Body of pancreas (tissue), 4 donors: ENCODE measurements at regions not wholly inside any gene's neighbourhood (a gene's known extent, or its start where the extent isn't known, plus 50 kb on each side); places are given as distances from the start of the nearest gene placed in this dataset.

ENCODE experiments used
- ATAC-seq: fragments of 150-250 bp; one replicate; pipeline ENCODE4 v1.9.1; 2016
- DNase-seq, 4 donors: peaks; one replicate each; pipeline ENCODE4 v3.0.0-alpha.2; 2019
- H3K27ac ChIP-seq, 4 donors: fragments of 200-600 bp; sonication (generic); 1 replicate in 3 of 4; 2 replicates in 1 of 4; pipeline versions ENCODE4 v1.5.1 to v1.6.1; 2016 to 2019; ENCODE audit warnings: mild to moderate bottlenecking in 1 of 4, mixed read lengths in 1 of 4, moderate library complexity in 1 of 4
- H3K27me3 ChIP-seq, 2 donors: fragments of 200-600 bp; sonication (generic); one replicate each; pipeline ENCODE4 v1.6.0; 2016; ENCODE audit warnings: mild to moderate bottlenecking in 1 of 2
- H3K36me3 ChIP-seq, 2 donors: fragments of 200-600 bp; sonication (generic); replicated peaks in 1 of 2; 2 replicates each; pipeline ENCODE4 v1.5.1; 2016; ENCODE audit warnings: low read depth in 2 of 2; ENCODE audit not compliant: insufficient read depth in 1 of 2
- H3K4me1 ChIP-seq: fragments of 200-600 bp; sonication (generic); one replicate; pipeline ENCODE4 v1.6.0; 2016
- H3K4me3 ChIP-seq, 2 donors: fragments of 200-600 bp; sonication (generic); 1 replicate in 1 of 2; 2 replicates in 1 of 2; pipeline ENCODE4 v1.5.1; 2016 to 2019
- H3K9me3 ChIP-seq, 3 donors: fragments of 200-600 bp; sonication (generic); 1 replicate in 2 of 3; 2 replicates in 1 of 3; pipeline ENCODE4 v1.5.1; 2016
- POLR2A ChIP-seq, 3 donors: fragments of 450-650 bp; IDR thresholded peaks; one replicate each; pipeline ENCODE4 v1.6.1; 2016; ENCODE audit warnings: antibody characterized with exemption in 3 of 3, mild to moderate bottlenecking in 2 of 3
- WGBS, 2 donors: methylation state at CpG; one replicate each; pipeline ENCODE4 v1.1.5; 2017; 5-methylcytosine and 5-hydroxymethylcytosine counted together
- intact Hi-C: fragments of 100-400 bp; cut with DNase I; formaldehyde crosslinking; loops from one replicate; pipeline ENCODE4 v1.15.1; 2023
- TF ChIP-seq, protein P1 (sequence below), 7 experiments: fragments of 450-650 bp in 4 of 7; fragments of 200-600 bp in 3 of 7; sonication (generic) in 3 of 7; IDR thresholded peaks; one replicate each; pipeline ENCODE4 v1.5.1; 2016 to 2019; ENCODE audit warnings: antibody characterized with exemption in 7 of 7

DNA sequence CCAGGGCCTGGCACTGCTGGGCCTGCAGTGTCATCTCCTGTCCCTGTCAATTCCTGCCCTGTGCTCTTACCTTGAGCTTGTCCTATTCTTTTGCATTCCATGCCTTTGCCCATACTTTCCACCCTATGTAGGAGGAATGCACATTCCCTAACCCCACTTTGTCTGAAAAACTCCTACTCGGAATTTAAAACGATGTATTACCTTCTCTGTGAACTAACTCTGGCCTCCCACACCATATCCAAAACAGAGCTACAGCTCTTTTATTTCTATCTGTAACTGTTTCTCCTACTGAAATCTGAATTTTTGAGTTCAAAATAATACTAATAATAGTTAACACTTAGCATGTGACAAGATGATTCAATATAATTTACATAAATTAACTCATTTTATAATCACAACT is 353.7 kb downstream of the FRK start:
- ATAC-seq, result no peak
- Histone ChIP-seq H3K36me3 (no peaks in the 10 kb centered on the region), H3K4me3 (no peak overlapping the region), H3K9me3 (no peaks in the 10 kb centered on the region), H3K27me3 (no peaks in the 10 kb centered on the region), H3K4me1 (no peaks in the 10 kb centered on the region), H3K27ac (no peak overlapping the region)
- no peak for TF ChIP-seq POLR2A (IDR thresholded peaks at IDR 0.05)
- TF ChIP-seq, protein P1, sequence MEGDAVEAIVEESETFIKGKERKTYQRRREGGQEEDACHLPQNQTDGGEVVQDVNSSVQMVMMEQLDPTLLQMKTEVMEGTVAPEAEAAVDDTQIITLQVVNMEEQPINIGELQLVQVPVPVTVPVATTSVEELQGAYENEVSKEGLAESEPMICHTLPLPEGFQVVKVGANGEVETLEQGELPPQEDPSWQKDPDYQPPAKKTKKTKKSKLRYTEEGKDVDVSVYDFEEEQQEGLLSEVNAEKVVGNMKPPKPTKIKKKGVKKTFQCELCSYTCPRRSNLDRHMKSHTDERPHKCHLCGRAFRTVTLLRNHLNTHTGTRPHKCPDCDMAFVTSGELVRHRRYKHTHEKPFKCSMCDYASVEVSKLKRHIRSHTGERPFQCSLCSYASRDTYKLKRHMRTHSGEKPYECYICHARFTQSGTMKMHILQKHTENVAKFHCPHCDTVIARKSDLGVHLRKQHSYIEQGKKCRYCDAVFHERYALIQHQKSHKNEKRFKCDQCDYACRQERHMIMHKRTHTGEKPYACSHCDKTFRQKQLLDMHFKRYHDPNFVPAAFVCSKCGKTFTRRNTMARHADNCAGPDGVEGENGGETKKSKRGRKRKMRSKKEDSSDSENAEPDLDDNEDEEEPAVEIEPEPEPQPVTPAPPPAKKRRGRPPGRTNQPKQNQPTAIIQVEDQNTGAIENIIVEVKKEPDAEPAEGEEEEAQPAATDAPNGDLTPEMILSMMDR (IDR thresholded peaks at IDR 0.05), result no peak
- intact Hi-C loops, result no loop called here
- no peak for DNase-seq
- WGBS, 2 donors, result 85 to 93% methylated on average over 2 of the region's 2 CpGs

DNA sequence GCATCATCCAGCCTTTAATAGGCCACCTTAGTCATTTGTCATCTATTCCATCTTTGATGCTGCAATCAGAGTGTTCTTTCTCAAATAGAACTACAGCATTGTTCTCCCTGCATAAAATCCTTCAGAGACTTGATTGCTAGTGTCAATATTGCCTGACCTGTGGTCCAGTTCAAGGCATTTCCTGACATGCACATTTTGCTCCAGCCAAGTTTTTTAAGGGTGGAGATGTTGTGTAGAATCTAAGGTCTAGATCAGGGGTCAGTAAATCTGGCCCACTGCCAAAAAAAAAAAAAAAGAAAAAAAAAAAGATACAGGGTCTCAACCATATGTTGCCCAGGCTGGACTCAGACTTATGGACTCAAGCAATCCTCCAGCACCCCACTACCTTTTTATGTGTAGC is 354.4 kb downstream of the FRK start:
- H3K4me1 ChIP-seq, result no peaks in the 10 kb centered on the region
- no peak overlapping the region for H3K4me3 ChIP-seq
- no peak for ATAC-seq
- no peak for DNase-seq
- intact Hi-C loops, result no loop called here
- H3K36me3 ChIP-seq, result no peaks in the 10 kb centered on the region
- no peaks in the 10 kb centered on the region for H3K9me3 ChIP-seq
- H3K27me3 ChIP-seq, result no peaks in the 10 kb centered on the region
- TF ChIP-seq, protein P1 (IDR thresholded peaks at IDR 0.05), result no peak
- no peak for TF ChIP-seq POLR2A (IDR thresholded peaks at IDR 0.05)
- no peak overlapping the region for H3K27ac ChIP-seq

DNA sequence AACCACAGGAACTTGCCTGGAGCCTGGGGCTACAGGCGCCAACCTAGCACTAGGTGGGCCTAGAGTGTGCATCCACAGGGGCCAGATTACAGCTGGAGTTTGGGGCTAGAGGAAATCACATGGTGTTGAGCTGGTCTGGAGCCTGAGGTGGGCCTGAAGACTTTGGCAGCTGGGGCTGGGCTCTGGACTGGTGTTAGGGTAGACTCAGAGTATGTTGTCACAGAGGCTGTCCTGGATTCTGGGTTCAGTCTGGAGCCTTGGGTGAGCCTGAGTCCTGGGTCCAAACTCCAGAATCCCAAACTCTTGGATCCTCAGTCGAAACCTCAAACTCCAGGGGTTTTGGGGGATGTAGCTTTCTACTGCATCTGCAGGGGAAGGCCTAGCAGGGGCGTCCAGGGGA is 356.7 kb downstream of the FRK start:
- WGBS, 2 donors, result 87 to 88% methylated on average over 3 of the region's 3 CpGs
- intact Hi-C loops, result no loop called here
- no peak overlapping the region for H3K27ac ChIP-seq
- H3K4me3 ChIP-seq, result no peak overlapping the region
- H3K36me3 ChIP-seq, result no peaks in the 10 kb centered on the region
- no peaks in the 10 kb centered on the region for H3K9me3 ChIP-seq
- H3K27me3 ChIP-seq, result no peaks in the 10 kb centered on the region
- TF ChIP-seq, protein P1 (IDR thresholded peaks at IDR 0.05), result no peak
- no peak for TF ChIP-seq POLR2A (IDR thresholded peaks at IDR 0.05)
- ATAC-seq (no peak), DNase-seq (no peak)
- no peaks in the 10 kb centered on the region for H3K4me1 ChIP-seq

DNA sequence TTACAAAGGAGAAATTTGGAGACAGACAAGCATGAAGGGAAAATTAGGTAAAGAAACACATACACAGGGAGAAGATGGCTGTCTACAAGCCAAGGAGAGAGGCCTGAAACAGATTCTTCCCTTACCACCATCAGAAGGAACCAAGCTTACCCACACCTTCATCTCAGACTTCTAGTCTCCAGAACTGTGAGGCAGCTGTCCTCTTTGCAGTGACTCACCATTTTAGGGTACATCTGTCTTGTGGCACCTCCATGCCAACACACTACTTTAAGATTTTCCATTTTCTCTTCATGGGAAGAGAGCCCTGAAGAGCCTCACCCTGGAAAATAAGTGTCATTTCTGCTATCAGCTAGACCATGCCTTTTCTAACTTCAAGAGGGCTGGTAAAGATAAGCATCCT is 369.3 kb downstream of the FRK start:
- Histone ChIP-seq H3K27me3 (no peaks in the 10 kb centered on the region), H3K27ac (no peak overlapping the region), H3K4me1 (no peaks in the 10 kb centered on the region), H3K4me3 (no peak overlapping the region), H3K9me3 (no peaks in the 10 kb centered on the region), H3K36me3 (no peaks in the 10 kb centered on the region)
- ATAC-seq (no peak), DNase-seq (no peak)
- TF ChIP-seq, protein P1 (IDR thresholded peaks at IDR 0.05), result no peak
- TF ChIP-seq POLR2A (IDR thresholded peaks at IDR 0.05), result no peak
- intact Hi-C loops, result no loop called here

DNA sequence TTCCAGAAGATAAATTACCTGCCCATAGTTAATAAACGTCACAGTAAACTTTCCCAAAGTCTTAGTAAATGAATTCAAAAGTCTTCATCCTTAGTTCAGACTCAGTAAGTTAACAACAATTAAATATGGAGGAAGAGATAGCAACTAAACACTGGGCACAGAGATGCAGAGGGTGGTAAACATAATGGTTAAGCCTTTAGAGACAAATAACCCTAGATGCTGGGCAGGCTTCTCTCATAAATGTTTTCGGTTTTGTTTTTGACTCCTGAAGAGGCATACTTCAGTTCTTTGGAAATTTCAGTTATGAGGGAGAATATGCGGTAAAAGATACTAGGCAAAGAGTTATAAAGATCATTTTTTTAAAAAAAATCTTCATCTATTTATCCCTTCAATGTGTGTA is 369.8 kb downstream of the FRK start:
- TF ChIP-seq, protein P1 (IDR thresholded peaks at IDR 0.05), result no peak
- TF ChIP-seq POLR2A (IDR thresholded peaks at IDR 0.05), result no peak
- intact Hi-C loops, result no loop called here
- WGBS, 2 donors, result 69 to 70% methylated on average over 3 of the region's 3 CpGs
- Histone ChIP-seq H3K36me3 (no peaks in the 10 kb centered on the region), H3K4me3 (no peak overlapping the region), H3K27me3 (no peaks in the 10 kb centered on the region), H3K4me1 (no peaks in the 10 kb centered on the region), H3K9me3 (no peaks in the 10 kb centered on the region), H3K27ac (no peak overlapping the region)
- no peak for ATAC-seq
- DNase-seq, result no peak
